ENCODE measurements at regions not wholly inside any gene's neighbourhood (a gene's known extent, or its start where the extent isn't known, plus 50 kb on each side); places are given as distances from the start of the nearest gene placed in this dataset.

- no peak for DNase-seq (ENCODE audit: low read depth, low spot score)
- POLR2A ChIA-PET = no interaction called here
- H3K9me3 ChIP-seq (ENCODE audit: control insufficient read depth, insufficient read depth, low read length) = no peaks in the 10 kb centered on the region
- no peak overlapping the region for H3K27ac ChIP-seq (ENCODE audit: low read depth, low read length)
- CTCF ChIA-PET = no interaction called here
- TF ChIP-seq CTCF (IDR thresholded peaks at IDR 0.05; ENCODE audit: low read depth, low read length) = no peak
- H3K27me3 ChIP-seq (ENCODE audit: control insufficient read depth, insufficient read depth, low read length) = peaks cover 15% of the 10 kb centered on the region
- no peak overlapping the region for H3K4me3 ChIP-seq (ENCODE audit: low read depth, low read length)
These were observed 90.1 kb downstream of the SREK1 start for GRCh38 chr5:66234241-66234640.

- no peak overlapping the region for H3K27ac ChIP-seq (ENCODE audit: low read depth, low read length)
- CTCF ChIA-PET = interaction anchor here (0.6 to 1.5 kb wide), 2 partner anchors 67 to 1055 kb away, joined by 3 to 4 read pairs; no protein-coding TSS in a partner anchor
- H3K4me3 ChIP-seq (ENCODE audit: low read depth, low read length) = no peak overlapping the region
- no peaks in the 10 kb centered on the region for H3K9me3 ChIP-seq (ENCODE audit: control insufficient read depth, insufficient read depth, low read length)
- no peak for DNase-seq (ENCODE audit: low read depth, low spot score)
- POLR2A ChIA-PET = no interaction called here
- TF ChIP-seq CTCF (IDR thresholded peaks at IDR 0.05; ENCODE audit: low read depth, low read length) = no peak
- H3K27me3 ChIP-seq (ENCODE audit: control insufficient read depth, insufficient read depth, low read length) = peaks cover 15% of the 10 kb centered on the region
These were observed 94.3 kb downstream of the SREK1 start for GRCh38 chr5:66238435-66238834.

GRCh38 chr5:66239034-66239433 lies 94.9 kb downstream of the SREK1 start:
- 0 out of 2 replicates have a peak, but pooled peaks have one; percentile 11 for TF ChIP-seq CTCF (IDR thresholded peaks at IDR 0.05; ENCODE audit: low read depth, low read length)
- no peaks in the 10 kb centered on the region for H3K9me3 ChIP-seq (ENCODE audit: control insufficient read depth, insufficient read depth, low read length)
- DNase-seq (ENCODE audit: low read depth, low spot score) = no peak
- no peak overlapping the region for H3K4me3 ChIP-seq (ENCODE audit: low read depth, low read length)
- CTCF ChIA-PET = interaction anchor here (1.5 kb wide), 1 partner anchor 67 kb away, joined by 4 read pairs; no protein-coding TSS in a partner anchor
- no peak overlapping the region for H3K27ac ChIP-seq (ENCODE audit: low read depth, low read length)
- H3K27me3 ChIP-seq (ENCODE audit: control insufficient read depth, insufficient read depth, low read length) = peaks cover 15% of the 10 kb centered on the region
- POLR2A ChIA-PET = no interaction called here

GRCh38 chr5:66241136-66241825 lies 97.2 kb downstream of the SREK1 start:
- TF ChIP-seq CTCF (IDR thresholded peaks at IDR 0.05; ENCODE audit: low read depth, low read length) = no peak
- CTCF ChIA-PET = no interaction called here
- POLR2A ChIA-PET = no interaction called here
- no peak overlapping the region for H3K27ac ChIP-seq (ENCODE audit: low read depth, low read length)
- no peak overlapping the region for H3K4me3 ChIP-seq (ENCODE audit: low read depth, low read length)
- DNase-seq (ENCODE audit: low read depth, low spot score) = no peak
- H3K9me3 ChIP-seq (ENCODE audit: control insufficient read depth, insufficient read depth, low read length) = no peaks in the 10 kb centered on the region; the same call in 1 of the 2 replicates
- H3K27me3 ChIP-seq (ENCODE audit: control insufficient read depth, insufficient read depth, low read length) = peaks cover 12% of the 10 kb centered on the region

- no peak for DNase-seq (ENCODE audit: low read depth, low spot score)
- ChIA-PET POLR2A (no interaction called here), CTCF (no interaction called here)
These were observed 98.1 kb downstream of the SREK1 start for GRCh38 chr5:66242050-66242715.

More at GRCh38 chr5:66242050-66242715, 98.1 kb downstream of the SREK1 start:
- TF ChIP-seq CTCF (IDR thresholded peaks at IDR 0.05; ENCODE audit: low read depth, low read length) = no peak
- Histone ChIP-seq H3K27ac (ENCODE audit: low read depth, low read length) (no peak overlapping the region), H3K4me3 (ENCODE audit: low read depth, low read length) (no peak overlapping the region), H3K27me3 (ENCODE audit: control insufficient read depth, insufficient read depth, low read length) (peaks cover 12% of the 10 kb centered on the region), H3K9me3 (ENCODE audit: control insufficient read depth, insufficient read depth, low read length) (no peaks in the 10 kb centered on the region; the same call in 1 of the 2 replicates)

Data from AG04450 (cell line).